ENCODE measurements at regions not wholly inside any gene's neighbourhood (a gene's known extent, or its start where the extent isn't known, plus 50 kb on each side); places are given as distances from the start of the nearest gene placed in this dataset.

DNA sequence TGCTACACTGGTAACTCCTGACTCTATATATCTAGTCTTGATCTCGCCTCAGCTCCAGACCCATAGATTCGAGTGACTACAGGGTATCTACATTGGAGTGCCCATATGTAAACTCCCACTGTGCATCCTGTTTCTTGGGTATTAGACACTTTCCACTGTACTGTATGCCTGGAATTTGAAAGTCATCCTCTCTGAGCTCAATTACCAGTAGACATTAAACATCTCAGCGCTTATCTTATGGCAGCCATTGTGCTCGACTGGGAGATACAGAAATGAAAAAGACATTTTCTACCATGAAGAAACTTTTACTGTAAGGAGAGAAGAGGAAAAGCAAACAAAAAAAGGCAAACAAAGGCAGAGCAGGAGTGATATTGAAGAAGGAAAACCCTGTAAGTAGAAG, 151.9 kb upstream of the JADE1 start:
- TF ChIP-seq, protein P1, sequence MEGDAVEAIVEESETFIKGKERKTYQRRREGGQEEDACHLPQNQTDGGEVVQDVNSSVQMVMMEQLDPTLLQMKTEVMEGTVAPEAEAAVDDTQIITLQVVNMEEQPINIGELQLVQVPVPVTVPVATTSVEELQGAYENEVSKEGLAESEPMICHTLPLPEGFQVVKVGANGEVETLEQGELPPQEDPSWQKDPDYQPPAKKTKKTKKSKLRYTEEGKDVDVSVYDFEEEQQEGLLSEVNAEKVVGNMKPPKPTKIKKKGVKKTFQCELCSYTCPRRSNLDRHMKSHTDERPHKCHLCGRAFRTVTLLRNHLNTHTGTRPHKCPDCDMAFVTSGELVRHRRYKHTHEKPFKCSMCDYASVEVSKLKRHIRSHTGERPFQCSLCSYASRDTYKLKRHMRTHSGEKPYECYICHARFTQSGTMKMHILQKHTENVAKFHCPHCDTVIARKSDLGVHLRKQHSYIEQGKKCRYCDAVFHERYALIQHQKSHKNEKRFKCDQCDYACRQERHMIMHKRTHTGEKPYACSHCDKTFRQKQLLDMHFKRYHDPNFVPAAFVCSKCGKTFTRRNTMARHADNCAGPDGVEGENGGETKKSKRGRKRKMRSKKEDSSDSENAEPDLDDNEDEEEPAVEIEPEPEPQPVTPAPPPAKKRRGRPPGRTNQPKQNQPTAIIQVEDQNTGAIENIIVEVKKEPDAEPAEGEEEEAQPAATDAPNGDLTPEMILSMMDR (conservative IDR thresholded peaks at IDR 0.05; ENCODE audit: low read length): no peak
- TF ChIP-seq EZH2phosphoT487 (IDR thresholded peaks at IDR 0.05; ENCODE audit: borderline replicate concordance, low read depth, low read length): no peak
